Testis (tissue), 2 donors: ENCODE measurements at regions not wholly inside any gene's neighbourhood (a gene's known extent, or its start where the extent isn't known, plus 50 kb on each side); places are given as distances from the start of the nearest gene placed in this dataset.

Experiments used
- POLR2A ChIP-seq: fragments of 450-650 bp; IDR thresholded peaks from one replicate; pipeline ENCODE4 v1.6.1; 2017; ENCODE audit warnings: antibody characterized with exemption, mild to moderate bottlenecking, moderate library complexity
- TF ChIP-seq, protein P1 (sequence below), 3 experiments: fragments of 450-650 bp in 2 of 3; fragments of 200-600 bp in 1 of 3; sonication (generic) in 1 of 3; IDR thresholded peaks; one replicate each; pipeline ENCODE4 v1.5.1; 2016 to 2019; ENCODE audit warnings: antibody characterized with exemption in 3 of 3, mild to moderate bottlenecking in 2 of 3, moderate library complexity in 1 of 3

GRCh38 chr1:222021129-222021528, 279.2 kb upstream of the DUSP10 start:
- TF ChIP-seq, protein P1, sequence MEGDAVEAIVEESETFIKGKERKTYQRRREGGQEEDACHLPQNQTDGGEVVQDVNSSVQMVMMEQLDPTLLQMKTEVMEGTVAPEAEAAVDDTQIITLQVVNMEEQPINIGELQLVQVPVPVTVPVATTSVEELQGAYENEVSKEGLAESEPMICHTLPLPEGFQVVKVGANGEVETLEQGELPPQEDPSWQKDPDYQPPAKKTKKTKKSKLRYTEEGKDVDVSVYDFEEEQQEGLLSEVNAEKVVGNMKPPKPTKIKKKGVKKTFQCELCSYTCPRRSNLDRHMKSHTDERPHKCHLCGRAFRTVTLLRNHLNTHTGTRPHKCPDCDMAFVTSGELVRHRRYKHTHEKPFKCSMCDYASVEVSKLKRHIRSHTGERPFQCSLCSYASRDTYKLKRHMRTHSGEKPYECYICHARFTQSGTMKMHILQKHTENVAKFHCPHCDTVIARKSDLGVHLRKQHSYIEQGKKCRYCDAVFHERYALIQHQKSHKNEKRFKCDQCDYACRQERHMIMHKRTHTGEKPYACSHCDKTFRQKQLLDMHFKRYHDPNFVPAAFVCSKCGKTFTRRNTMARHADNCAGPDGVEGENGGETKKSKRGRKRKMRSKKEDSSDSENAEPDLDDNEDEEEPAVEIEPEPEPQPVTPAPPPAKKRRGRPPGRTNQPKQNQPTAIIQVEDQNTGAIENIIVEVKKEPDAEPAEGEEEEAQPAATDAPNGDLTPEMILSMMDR (IDR thresholded peaks at IDR 0.05): no peak
- TF ChIP-seq POLR2A: no peak
